HEK293 (cell line): ENCODE measurements at regions not wholly inside any gene's neighbourhood (a gene's known extent, or its start where the extent isn't known, plus 50 kb on each side); places are given as distances from the start of the nearest gene placed in this dataset.

ENCODE experiments used
- CTCF ChIA-PET: fragments of 350-600 bp; formaldehyde crosslinking; extraction: SDS; loops from one replicate; lab custom pipeline; 2021; ENCODE audit warnings: antibody characterized with exemption; lab: Yijun Ruan, JAX
- POLR2A ChIA-PET: fragments of 300-600 bp; formaldehyde crosslinking; extraction: SDS; loops from one replicate; lab custom pipeline; 2020; ENCODE audit warnings: antibody characterized with exemption, inconsistent platforms; lab: Yijun Ruan, JAX
- H3K27ac ChIP-seq: fragments of 200-500 bp; sonication (Bioruptor generic); 2 replicates; pipeline ENCODE4 v1.5.1; 2014; ENCODE audit warnings: low read depth, low read length, control low read depth, inconsistent platforms; ENCODE audit errors: extremely low read depth
- H3K36me3 ChIP-seq, 2 experiments: fragments of 200-500 bp in 1 of 2; sonication (Bioruptor generic) in 1 of 2; 1 replicate in 1 of 2; 2 replicates in 1 of 2; pipeline ENCODE4 v1.5.1; 2014 to 2017; ENCODE audit warnings: inconsistent platforms in 2 of 2, low read length in 2 of 2; ENCODE audit not compliant: control insufficient read depth in 2 of 2, insufficient read depth in 1 of 2
- H3K4me1 ChIP-seq: fragments of 200-500 bp; sonication (Bioruptor generic); 2 replicates; pipeline ENCODE4 v1.5.1; 2014; ENCODE audit warnings: mild to moderate bottlenecking, low read length, inconsistent platforms; ENCODE audit not compliant: control insufficient read depth, insufficient read depth
- H3K4me3 ChIP-seq: 2 replicates; pipeline ENCODE4 v1.5.1; 2011; ENCODE audit warnings: low read depth, mild to moderate bottlenecking, control low read depth, low read length, moderate library complexity
- H3K9me3 ChIP-seq: fragments of 200-500 bp; sonication (Bioruptor generic); 2 replicates; pipeline ENCODE4 v1.5.1; 2014; ENCODE audit warnings: low read depth, low read length, inconsistent platforms; ENCODE audit not compliant: control insufficient read depth, insufficient read depth
- GLIS2 ChIP-seq: fragments of 450-650 bp; formaldehyde crosslinking; IDR thresholded peaks from 2 replicates; pipeline ENCODE4 v1.5.1; 2016; ENCODE audit warnings: missing biosample characterization, missing genetic modification characterization
- HOXA7 ChIP-seq: sonication (generic); formaldehyde crosslinking; IDR thresholded peaks from 2 replicates; pipeline ENCODE4 v1.8.1; 2022; ENCODE audit warnings: missing genetic modification reagents, borderline replicate concordance
- IKZF3 ChIP-seq: fragments of 450-650 bp; IDR thresholded peaks from 2 replicates; pipeline ENCODE4 v1.5.0; 2018; ENCODE audit warnings: missing biosample characterization, mild to moderate bottlenecking, missing genetic modification characterization, moderate library complexity
- RBAK ChIP-seq: fragments of 450-650 bp; formaldehyde crosslinking; IDR thresholded peaks from 2 replicates; pipeline ENCODE4 v1.5.1; 2016; ENCODE audit warnings: missing biosample characterization, missing genetic modification characterization
- ZBTB1 ChIP-seq: fragments of 450-650 bp; formaldehyde crosslinking; IDR thresholded peaks from 2 replicates; pipeline ENCODE4 v1.5.1; 2016; ENCODE audit warnings: missing biosample characterization, missing genetic modification characterization
- ZBTB8A ChIP-seq: fragments of 450-650 bp; formaldehyde crosslinking; IDR thresholded peaks from 2 replicates; pipeline ENCODE4 v1.5.1; 2016; ENCODE audit warnings: missing biosample characterization, missing genetic modification characterization
- ZNF10 ChIP-seq: fragments of 450-650 bp; formaldehyde crosslinking; IDR thresholded peaks from 2 replicates; pipeline ENCODE4 v1.5.1; 2017; ENCODE audit warnings: missing biosample characterization, missing genetic modification characterization
- ZNF146 ChIP-seq: fragments of 450-650 bp; formaldehyde crosslinking; IDR thresholded peaks from 2 replicates; pipeline ENCODE4 v1.5.1; 2016; ENCODE audit warnings: missing biosample characterization, missing genetic modification characterization
- ZNF768 ChIP-seq: fragments of 450-650 bp; formaldehyde crosslinking; IDR thresholded peaks from 2 replicates; pipeline ENCODE4 v1.5.1; 2018; ENCODE audit warnings: missing biosample characterization, mild to moderate bottlenecking, missing genetic modification characterization
- ZSCAN30 ChIP-seq: fragments of 450-650 bp; IDR thresholded peaks from 2 replicates; pipeline ENCODE4 v1.5.1; 2018; ENCODE audit warnings: missing biosample characterization, mild to moderate bottlenecking, missing genetic modification characterization, moderate library complexity
- TF ChIP-seq, protein P1 (sequence below): fragments of 450-650 bp; formaldehyde crosslinking; IDR thresholded peaks from 2 replicates; pipeline ENCODE4 v1.5.1; 2016; ENCODE audit warnings: missing biosample characterization, missing genetic modification characterization
- TF ChIP-seq, protein P2 (sequence below): fragments of 450-650 bp; formaldehyde crosslinking; conservative IDR thresholded peaks from 2 replicates; pipeline ENCODE4 v1.5.1; 2016; ENCODE audit warnings: low read depth, missing biosample characterization, missing genetic modification characterization
- TF ChIP-seq, protein P3 (sequence below): fragments of 450-650 bp; formaldehyde crosslinking; IDR thresholded peaks from 2 replicates; pipeline ENCODE4 v1.5.1; 2016; ENCODE audit warnings: missing biosample characterization, missing genetic modification characterization, borderline replicate concordance
- TF ChIP-seq, protein P4 (sequence below): fragments of 450-650 bp; formaldehyde crosslinking; IDR thresholded peaks from 2 replicates; pipeline ENCODE4 v1.5.0; 2017; ENCODE audit warnings: missing biosample characterization, missing genetic modification characterization, borderline replicate concordance
- TF ChIP-seq, protein P5 (sequence below): fragments of 450-650 bp; formaldehyde crosslinking; IDR thresholded peaks from 2 replicates; pipeline ENCODE4 v1.5.1; 2016; ENCODE audit warnings: missing biosample characterization, missing genetic modification characterization
- TF ChIP-seq, protein P6 (sequence below): fragments of 450-650 bp; formaldehyde crosslinking; IDR thresholded peaks from 2 replicates; pipeline ENCODE4 v1.5.1; 2016; ENCODE audit warnings: missing biosample characterization, missing genetic modification characterization

DNA sequence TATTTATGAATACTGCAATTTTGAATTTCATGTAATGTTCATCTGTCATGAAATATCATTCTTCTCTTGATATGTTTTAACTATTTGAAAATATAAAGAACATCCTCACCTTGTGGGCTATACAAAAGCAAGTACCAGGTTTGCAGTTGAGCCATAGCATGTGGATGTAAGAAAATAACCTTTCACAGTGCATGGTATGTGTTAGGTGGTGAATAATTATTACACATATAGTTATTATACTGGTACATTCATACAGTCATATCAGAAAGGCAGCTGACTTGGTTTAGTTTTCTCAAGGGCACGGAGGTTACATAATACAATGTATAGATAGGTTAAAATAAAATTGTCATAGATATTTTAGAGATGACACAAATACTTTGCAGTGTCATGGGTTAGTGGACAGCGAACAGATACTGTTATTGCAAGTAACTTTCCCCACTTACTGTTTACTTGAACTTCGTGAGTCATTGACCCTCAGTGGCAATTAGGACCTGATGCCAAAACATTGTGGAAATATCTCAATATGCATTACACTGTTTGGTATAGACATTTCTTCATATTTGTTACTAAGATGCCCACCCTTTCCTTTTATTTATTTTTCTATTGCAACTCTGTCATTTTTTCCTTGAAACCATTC, 445.4 kb upstream of the GOT2 start (continued):
- TF ChIP-seq ZSCAN30 (tag by site-specific recombination) (no peak), ZBTB1 (no peak)
- TF ChIP-seq, protein P1, sequence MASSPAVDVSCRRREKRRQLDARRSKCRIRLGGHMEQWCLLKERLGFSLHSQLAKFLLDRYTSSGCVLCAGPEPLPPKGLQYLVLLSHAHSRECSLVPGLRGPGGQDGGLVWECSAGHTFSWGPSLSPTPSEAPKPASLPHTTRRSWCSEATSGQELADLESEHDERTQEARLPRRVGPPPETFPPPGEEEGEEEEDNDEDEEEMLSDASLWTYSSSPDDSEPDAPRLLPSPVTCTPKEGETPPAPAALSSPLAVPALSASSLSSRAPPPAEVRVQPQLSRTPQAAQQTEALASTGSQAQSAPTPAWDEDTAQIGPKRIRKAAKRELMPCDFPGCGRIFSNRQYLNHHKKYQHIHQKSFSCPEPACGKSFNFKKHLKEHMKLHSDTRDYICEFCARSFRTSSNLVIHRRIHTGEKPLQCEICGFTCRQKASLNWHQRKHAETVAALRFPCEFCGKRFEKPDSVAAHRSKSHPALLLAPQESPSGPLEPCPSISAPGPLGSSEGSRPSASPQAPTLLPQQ (tag by site-specific recombination): no peak
- TF ChIP-seq, protein P2, sequence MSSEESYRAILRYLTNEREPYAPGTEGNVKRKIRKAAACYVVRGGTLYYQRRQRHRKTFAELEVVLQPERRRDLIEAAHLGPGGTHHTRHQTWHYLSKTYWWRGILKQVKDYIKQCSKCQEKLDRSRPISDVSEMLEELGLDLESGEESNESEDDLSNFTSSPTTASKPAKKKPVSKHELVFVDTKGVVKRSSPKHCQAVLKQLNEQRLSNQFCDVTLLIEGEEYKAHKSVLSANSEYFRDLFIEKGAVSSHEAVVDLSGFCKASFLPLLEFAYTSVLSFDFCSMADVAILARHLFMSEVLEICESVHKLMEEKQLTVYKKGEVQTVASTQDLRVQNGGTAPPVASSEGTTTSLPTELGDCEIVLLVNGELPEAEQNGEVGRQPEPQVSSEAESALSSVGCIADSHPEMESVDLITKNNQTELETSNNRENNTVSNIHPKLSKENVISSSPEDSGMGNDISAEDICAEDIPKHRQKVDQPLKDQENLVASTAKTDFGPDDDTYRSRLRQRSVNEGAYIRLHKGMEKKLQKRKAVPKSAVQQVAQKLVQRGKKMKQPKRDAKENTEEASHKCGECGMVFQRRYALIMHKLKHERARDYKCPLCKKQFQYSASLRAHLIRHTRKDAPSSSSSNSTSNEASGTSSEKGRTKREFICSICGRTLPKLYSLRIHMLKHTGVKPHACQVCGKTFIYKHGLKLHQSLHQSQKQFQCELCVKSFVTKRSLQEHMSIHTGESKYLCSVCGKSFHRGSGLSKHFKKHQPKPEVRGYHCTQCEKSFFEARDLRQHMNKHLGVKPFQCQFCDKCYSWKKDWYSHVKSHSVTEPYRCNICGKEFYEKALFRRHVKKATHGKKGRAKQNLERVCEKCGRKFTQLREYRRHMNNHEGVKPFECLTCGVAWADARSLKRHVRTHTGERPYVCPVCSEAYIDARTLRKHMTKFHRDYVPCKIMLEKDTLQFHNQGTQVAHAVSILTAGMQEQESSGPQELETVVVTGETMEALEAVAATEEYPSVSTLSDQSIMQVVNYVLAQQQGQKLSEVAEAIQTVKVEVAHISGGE (tag by site-specific recombination): no peak
- TF ChIP-seq, protein P3, sequence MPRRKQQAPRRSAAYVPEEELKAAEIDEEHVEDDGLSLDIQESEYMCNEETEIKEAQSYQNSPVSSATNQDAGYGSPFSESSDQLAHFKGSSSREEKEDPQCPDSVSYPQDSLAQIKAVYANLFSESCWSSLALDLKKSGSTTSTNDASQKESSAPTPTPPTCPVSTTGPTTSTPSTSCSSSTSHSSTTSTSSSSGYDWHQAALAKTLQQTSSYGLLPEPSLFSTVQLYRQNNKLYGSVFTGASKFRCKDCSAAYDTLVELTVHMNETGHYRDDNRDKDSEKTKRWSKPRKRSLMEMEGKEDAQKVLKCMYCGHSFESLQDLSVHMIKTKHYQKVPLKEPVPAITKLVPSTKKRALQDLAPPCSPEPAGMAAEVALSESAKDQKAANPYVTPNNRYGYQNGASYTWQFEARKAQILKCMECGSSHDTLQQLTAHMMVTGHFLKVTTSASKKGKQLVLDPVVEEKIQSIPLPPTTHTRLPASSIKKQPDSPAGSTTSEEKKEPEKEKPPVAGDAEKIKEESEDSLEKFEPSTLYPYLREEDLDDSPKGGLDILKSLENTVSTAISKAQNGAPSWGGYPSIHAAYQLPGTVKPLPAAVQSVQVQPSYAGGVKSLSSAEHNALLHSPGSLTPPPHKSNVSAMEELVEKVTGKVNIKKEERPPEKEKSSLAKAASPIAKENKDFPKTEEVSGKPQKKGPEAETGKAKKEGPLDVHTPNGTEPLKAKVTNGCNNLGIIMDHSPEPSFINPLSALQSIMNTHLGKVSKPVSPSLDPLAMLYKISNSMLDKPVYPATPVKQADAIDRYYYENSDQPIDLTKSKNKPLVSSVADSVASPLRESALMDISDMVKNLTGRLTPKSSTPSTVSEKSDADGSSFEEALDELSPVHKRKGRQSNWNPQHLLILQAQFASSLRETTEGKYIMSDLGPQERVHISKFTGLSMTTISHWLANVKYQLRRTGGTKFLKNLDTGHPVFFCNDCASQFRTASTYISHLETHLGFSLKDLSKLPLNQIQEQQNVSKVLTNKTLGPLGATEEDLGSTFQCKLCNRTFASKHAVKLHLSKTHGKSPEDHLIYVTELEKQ (tag by site-specific recombination): no peak
- TF ChIP-seq, protein P4, sequence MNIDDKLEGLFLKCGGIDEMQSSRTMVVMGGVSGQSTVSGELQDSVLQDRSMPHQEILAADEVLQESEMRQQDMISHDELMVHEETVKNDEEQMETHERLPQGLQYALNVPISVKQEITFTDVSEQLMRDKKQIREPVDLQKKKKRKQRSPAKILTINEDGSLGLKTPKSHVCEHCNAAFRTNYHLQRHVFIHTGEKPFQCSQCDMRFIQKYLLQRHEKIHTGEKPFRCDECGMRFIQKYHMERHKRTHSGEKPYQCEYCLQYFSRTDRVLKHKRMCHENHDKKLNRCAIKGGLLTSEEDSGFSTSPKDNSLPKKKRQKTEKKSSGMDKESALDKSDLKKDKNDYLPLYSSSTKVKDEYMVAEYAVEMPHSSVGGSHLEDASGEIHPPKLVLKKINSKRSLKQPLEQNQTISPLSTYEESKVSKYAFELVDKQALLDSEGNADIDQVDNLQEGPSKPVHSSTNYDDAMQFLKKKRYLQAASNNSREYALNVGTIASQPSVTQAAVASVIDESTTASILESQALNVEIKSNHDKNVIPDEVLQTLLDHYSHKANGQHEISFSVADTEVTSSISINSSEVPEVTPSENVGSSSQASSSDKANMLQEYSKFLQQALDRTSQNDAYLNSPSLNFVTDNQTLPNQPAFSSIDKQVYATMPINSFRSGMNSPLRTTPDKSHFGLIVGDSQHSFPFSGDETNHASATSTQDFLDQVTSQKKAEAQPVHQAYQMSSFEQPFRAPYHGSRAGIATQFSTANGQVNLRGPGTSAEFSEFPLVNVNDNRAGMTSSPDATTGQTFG (tag by site-specific recombination): no peak
- TF ChIP-seq, all 188 proteins: peak for 0

DNA sequence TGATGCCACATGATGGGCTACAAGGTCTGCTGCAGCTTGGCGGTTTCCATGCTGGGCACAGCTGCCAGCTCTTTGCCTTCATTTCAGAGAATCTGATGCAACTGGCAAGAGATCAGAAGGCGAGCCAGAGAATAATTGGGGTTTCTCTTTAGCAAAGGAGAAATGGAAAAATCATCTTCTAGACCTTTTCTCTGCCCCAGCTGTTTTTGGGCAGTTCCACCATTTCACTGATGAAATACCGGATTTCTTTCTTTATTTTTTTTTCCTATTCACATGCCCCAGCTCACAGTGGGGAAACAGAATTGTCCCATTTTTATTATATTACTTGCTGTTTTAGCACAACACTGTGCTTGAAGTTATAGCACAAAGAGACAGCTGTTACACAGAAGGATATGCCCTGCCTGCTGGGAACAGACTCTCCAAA, 439.3 kb upstream of the GOT2 start:
- Histone ChIP-seq H3K4me1 (no peaks in the 10 kb centered on the region), H3K27ac (no peak overlapping the region), H3K36me3 (no peaks in the 10 kb centered on the region), H3K9me3 (no peaks in the 10 kb centered on the region), H3K4me3 (no peak overlapping the region)
- ChIA-PET CTCF (no interaction called here), POLR2A (no interaction called here)
- no peak for TF ChIP-seq RBAK (tag by site-specific recombination)
- TF ChIP-seq HOXA7: no peak
- TF ChIP-seq, protein P4 (tag by site-specific recombination): no peak
- TF ChIP-seq GLIS2 (tag by site-specific recombination): no peak
- TF ChIP-seq IKZF3 (tag by site-specific recombination): no peak
- TF ChIP-seq ZNF768 (tag by site-specific recombination): no peak
- no peak for TF ChIP-seq ZBTB8A (tag by site-specific recombination)
- no peak for TF ChIP-seq ZNF146 (tag by site-specific recombination)
- TF ChIP-seq ZNF10: no peak
- TF ChIP-seq, protein P5, sequence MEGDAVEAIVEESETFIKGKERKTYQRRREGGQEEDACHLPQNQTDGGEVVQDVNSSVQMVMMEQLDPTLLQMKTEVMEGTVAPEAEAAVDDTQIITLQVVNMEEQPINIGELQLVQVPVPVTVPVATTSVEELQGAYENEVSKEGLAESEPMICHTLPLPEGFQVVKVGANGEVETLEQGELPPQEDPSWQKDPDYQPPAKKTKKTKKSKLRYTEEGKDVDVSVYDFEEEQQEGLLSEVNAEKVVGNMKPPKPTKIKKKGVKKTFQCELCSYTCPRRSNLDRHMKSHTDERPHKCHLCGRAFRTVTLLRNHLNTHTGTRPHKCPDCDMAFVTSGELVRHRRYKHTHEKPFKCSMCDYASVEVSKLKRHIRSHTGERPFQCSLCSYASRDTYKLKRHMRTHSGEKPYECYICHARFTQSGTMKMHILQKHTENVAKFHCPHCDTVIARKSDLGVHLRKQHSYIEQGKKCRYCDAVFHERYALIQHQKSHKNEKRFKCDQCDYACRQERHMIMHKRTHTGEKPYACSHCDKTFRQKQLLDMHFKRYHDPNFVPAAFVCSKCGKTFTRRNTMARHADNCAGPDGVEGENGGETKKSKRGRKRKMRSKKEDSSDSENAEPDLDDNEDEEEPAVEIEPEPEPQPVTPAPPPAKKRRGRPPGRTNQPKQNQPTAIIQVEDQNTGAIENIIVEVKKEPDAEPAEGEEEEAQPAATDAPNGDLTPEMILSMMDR (tag by site-specific recombination): no peak
- TF ChIP-seq, protein P6, sequence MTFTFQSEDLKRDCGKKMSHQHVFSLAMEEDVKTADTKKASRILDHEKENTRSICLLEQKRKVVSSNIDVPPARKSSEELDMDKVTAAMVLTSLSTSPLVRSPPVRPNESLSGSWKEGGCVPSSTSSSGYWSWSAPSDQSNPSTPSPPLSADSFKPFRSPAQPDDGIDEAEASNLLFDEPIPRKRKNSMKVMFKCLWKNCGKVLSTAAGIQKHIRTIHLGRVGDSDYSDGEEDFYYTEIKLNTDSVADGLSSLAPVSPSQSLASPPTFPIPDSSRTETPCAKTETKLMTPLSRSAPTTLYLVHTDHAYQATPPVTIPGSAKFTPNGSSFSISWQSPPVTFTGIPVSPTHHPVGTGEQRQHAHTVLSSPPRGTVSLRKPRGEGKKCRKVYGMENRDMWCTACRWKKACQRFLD: no peak
